Lower leg skin (tissue), 3 donors: ENCODE measurements at regions not wholly inside any gene's neighbourhood (a gene's known extent, or its start where the extent isn't known, plus 50 kb on each side); places are given as distances from the start of the nearest gene placed in this dataset.

Source experiments
- CTCF ChIP-seq, 3 donors: fragments of 450-650 bp; IDR thresholded peaks; one replicate each; pipeline ENCODE4 v1.5.1; 2016; ENCODE audit warnings: antibody characterized with exemption in 3 of 3, mild to moderate bottlenecking in 3 of 3, moderate library complexity in 2 of 3
- POLR2A ChIP-seq, 2 donors: fragments of 450-650 bp; IDR thresholded peaks; one replicate each; pipeline ENCODE4 v1.6.1; 2016 to 2017; ENCODE audit warnings: antibody characterized with exemption in 2 of 2, mild to moderate bottlenecking in 1 of 2, moderate library complexity in 1 of 2

GRCh38 chr20:7214081-7214740 lies 446.7 kb downstream of the BMP2 start:
- TF ChIP-seq CTCF (IDR thresholded peaks at IDR 0.05) (no peak), POLR2A (IDR thresholded peaks at IDR 0.05) (no peak)
